NB4 (cell line): ENCODE measurements at regions not wholly inside any gene's neighbourhood (a gene's known extent, or its start where the extent isn't known, plus 50 kb on each side); places are given as distances from the start of the nearest gene placed in this dataset.

ENCODE experiments used
- DNase-seq: peaks from one replicate; pipeline ENCODE4 v3.0.0; 2010; ENCODE audit warnings: low read depth
- H3K4me3 ChIP-seq: one replicate; pipeline ENCODE4 v1.5.1; 2011; ENCODE audit warnings: mild to moderate bottlenecking, low read depth, low read length, moderate library complexity
- CTCF ChIP-seq: IDR thresholded peaks from one replicate; pipeline ENCODE4 v1.5.1; 2012; ENCODE audit warnings: low read depth, low read length
- MAX ChIP-seq: IDR thresholded peaks from 2 replicates; pipeline ENCODE4 v1.6.1; 2011; ENCODE audit warnings: low read depth, low read length
- MYC ChIP-seq: IDR thresholded peaks from 2 replicates; pipeline ENCODE4 v1.6.1; 2011; ENCODE audit warnings: low read depth, low read length
- POLR2A ChIP-seq: IDR thresholded peaks from 2 replicates; pipeline ENCODE4 v1.6.1; 2011; ENCODE audit warnings: mild to moderate bottlenecking; ENCODE audit not compliant: insufficient read length; ENCODE audit errors: extremely low read depth

DNA sequence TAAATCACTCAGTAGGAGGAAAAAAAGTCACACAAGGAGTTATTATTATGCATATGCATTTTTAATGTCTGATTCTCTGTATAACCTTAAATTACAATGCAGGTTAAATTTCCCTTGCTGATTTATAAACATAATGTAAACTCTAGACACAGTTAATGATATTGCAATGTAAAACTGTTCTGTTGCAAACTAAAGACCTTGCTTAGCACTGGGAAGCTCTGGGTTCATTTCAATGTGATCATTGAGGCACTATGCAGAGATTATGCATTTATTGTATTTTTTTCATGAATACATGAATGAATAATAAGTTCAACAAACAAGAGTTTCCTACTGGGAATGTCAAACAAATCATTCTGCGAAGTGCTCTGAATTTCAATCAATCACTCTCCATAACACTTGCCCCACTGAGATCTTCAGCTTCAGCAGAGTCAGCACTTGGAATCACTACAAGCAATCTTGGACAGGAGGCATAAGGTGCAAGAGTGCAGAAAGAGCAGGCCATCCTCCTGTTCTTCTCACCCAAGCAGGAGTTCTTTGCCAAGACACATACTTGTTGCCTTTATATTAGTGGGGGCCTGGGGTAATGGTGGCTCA, 232.1 kb downstream of the CSNK1G3 start:
- TF ChIP-seq CTCF = no peak
- no peak for TF ChIP-seq POLR2A
- no peak for TF ChIP-seq MYC
- no peak for TF ChIP-seq MAX
- no peak for DNase-seq
- no peak overlapping the region for H3K4me3 ChIP-seq

- no peak overlapping the region for H3K4me3 ChIP-seq
- DNase-seq = no peak
- TF ChIP-seq CTCF = no peak
- TF ChIP-seq MAX = no peak
- no peak for TF ChIP-seq MYC
- TF ChIP-seq POLR2A = no peak
Observed at GRCh38 chr5:123735384-123735783, 223.4 kb downstream of the CSNK1G3 start.

DNA sequence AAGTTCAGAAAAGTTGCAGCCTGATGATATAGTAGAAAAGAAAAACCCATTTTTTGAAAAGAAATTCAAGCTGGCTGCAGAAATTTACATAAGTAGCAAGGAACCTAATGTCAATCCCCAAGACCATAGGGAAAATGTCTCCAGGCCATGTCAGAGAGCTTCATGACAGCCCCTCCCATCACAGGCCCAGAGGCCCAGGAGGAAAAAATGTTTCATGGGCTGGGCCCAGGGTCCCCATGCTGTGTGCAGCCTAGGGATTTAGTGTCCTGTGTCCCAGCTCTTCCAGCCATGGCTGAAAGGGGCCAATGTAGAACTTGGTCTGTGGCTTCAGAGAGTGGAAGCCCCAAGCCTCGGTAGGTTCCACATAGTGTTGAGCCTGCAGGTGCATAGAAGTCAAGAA, 220.3 kb downstream of the CSNK1G3 start:
- TF ChIP-seq MAX = no peak
- no peak for TF ChIP-seq CTCF
- TF ChIP-seq MYC = no peak
- no peak for TF ChIP-seq POLR2A
- no peak overlapping the region for H3K4me3 ChIP-seq
- DNase-seq = no peak

- no peak for TF ChIP-seq MAX
- no peak for TF ChIP-seq MYC
- no peak for TF ChIP-seq CTCF
- TF ChIP-seq POLR2A = no peak
- H3K4me3 ChIP-seq = no peak overlapping the region
- no peak for DNase-seq
Observed at GRCh38 chr5:123722451-123722850, 210.5 kb downstream of the CSNK1G3 start.

DNA sequence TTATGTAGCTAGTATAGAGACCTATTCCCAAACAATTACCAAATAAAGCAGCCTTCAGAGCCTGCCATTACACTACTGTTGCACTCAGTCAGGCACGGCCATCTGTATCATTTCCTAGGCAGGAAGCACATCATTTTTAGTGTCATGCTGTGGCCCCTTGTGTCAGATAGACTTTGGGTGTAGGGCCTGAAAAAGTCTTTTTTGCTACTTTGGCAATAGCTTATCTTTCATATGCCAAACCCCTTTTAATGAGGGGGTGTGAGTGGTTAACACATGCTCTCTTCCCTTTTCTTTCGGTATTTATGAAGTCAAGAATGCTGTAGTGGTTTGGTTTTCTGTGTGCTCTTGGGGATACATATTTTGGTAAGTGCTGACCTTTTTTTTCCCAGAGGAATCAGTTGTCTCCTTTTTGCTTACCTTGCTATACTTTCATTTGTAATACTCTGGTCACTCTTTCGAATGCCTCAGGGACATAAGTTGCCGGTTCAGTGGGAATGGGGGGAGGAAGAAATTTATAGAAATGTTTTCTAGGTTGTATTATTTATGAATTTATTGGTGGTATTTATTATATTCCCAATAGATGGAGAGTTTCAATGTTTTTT, 209.8 kb downstream of the CSNK1G3 start:
- H3K4me3 ChIP-seq = no peak overlapping the region
- no peak for DNase-seq
- no peak for TF ChIP-seq MAX
- no peak for TF ChIP-seq MYC
- TF ChIP-seq POLR2A = no peak

GRCh38 chr5:123720955-123721354, 209.0 kb downstream of the CSNK1G3 start:
- TF ChIP-seq MAX (no peak), POLR2A (no peak), CTCF (no peak), MYC (no peak)
- DNase-seq = no peak
- H3K4me3 ChIP-seq = no peak overlapping the region
